Endothelial cell of umbilical vein (primary cell): ENCODE measurements at regions not wholly inside any gene's neighbourhood (a gene's known extent, or its start where the extent isn't known, plus 50 kb on each side); places are given as distances from the start of the nearest gene placed in this dataset.

Source experiments
- BruUV-seq: library from RNA; stranded (reverse); fragments of 400-500 nt; replicated peaks from 2 replicates; lab custom pipeline; 2021; lab: Mats Ljungman, UMichigan
- CTCF ChIA-PET: fragments of 300-600, 350-600 bp; sonication (Branson Sonifier 250); formaldehyde crosslinking; loops from one replicate; lab custom pipeline; 2021; ENCODE audit warnings: antibody characterized with exemption, inconsistent platforms; lab: Charles Lee
- POLR2A ChIA-PET: fragments of 300-600, 350-600 bp; sonication (Branson Sonifier 250); formaldehyde crosslinking; loops from one replicate; lab custom pipeline; 2021; ENCODE audit warnings: antibody characterized with exemption, inconsistent platforms; lab: Charles Lee
- DNase-seq: peaks from one replicate; pipeline ENCODE4 v3.0.0-alpha.2; 2011; ENCODE audit warnings: low read depth, low spot score
- FAIRE-seq: peaks from 2 replicates; lab custom pipeline; 2011; peaks lifted over from hg19 to GRCh38; lab: Jason Lieb, UNC
- H2AFZ ChIP-seq: 2 replicates; pipeline ENCODE4 v1.6.0; 2012; ENCODE audit warnings: low read depth, low read length, control low read depth, inconsistent platforms
- H3K27ac ChIP-seq: 2 replicates; pipeline ENCODE4 v1.5.1; 2011; ENCODE audit warnings: low read depth, mild to moderate bottlenecking, control low read depth, low read length, moderate library complexity; ENCODE audit not compliant: insufficient read depth
- H3K27me3 ChIP-seq, 2 experiments: 2 replicates each; pipeline versions ENCODE4 v1.6.0 to v1.6.1; 2011; ENCODE audit warnings: low read length in 2 of 2, mixed read lengths in 1 of 2; ENCODE audit not compliant: control insufficient read depth in 2 of 2, insufficient read depth in 2 of 2
- H3K36me3 ChIP-seq, 2 experiments: 2 replicates in 1 of 2; 3 replicates in 1 of 2; pipeline ENCODE4 v1.5.1; 2011; ENCODE audit warnings: low read length in 2 of 2, mild to moderate bottlenecking in 1 of 2, moderate library complexity in 1 of 2; ENCODE audit not compliant: control insufficient read depth in 2 of 2, insufficient read depth in 2 of 2; ENCODE audit errors: extremely low read depth in 1 of 2
- H3K4me1 ChIP-seq: 3 replicates; pipeline ENCODE4 v1.5.1; 2011; ENCODE audit warnings: mild to moderate bottlenecking, low read length; ENCODE audit not compliant: control insufficient read depth, insufficient read depth; ENCODE audit errors: extremely low read depth
- H3K4me2 ChIP-seq: 2 replicates; pipeline ENCODE4 v1.6.1; 2011; ENCODE audit warnings: low read length, control low read depth, mixed read lengths; ENCODE audit not compliant: insufficient read depth
- H3K4me3 ChIP-seq, 3 experiments: fragments of 200-600 bp in 1 of 3; sonication (generic), shearing (Covaris generic) in 1 of 3; replicated peaks in 1 of 3; 2 replicates each; pipeline ENCODE4 v1.5.1; 2011 to 2016; ENCODE audit warnings: control low read depth in 3 of 3, low read length in 3 of 3, mild to moderate bottlenecking in 2 of 3, inconsistent platforms in 1 of 3, low read depth in 1 of 3, moderate library complexity in 1 of 3; ENCODE audit not compliant: insufficient read depth in 1 of 3
- H3K79me2 ChIP-seq: 2 replicates; pipeline ENCODE4 v1.6.0; 2012; ENCODE audit warnings: low read length, inconsistent platforms; ENCODE audit not compliant: control insufficient read depth, insufficient read depth
- H3K9ac ChIP-seq: replicated peaks from 2 replicates; pipeline ENCODE3; 2011; ENCODE audit warnings: low read length, control low read depth; ENCODE audit not compliant: insufficient read depth; ENCODE audit errors: extremely low read depth
- H3K9me1 ChIP-seq: replicated peaks from 3 replicates; pipeline ENCODE4 v1.6.0; 2011; ENCODE audit warnings: mild to moderate bottlenecking, low read length; ENCODE audit not compliant: control insufficient read depth, insufficient read depth; ENCODE audit errors: extremely low read depth
- H3K9me3 ChIP-seq: replicated peaks from 2 replicates; pipeline ENCODE4 v1.5.1; 2012; ENCODE audit warnings: low read length, inconsistent platforms; ENCODE audit not compliant: control insufficient read depth, insufficient read depth
- H4K20me1 ChIP-seq: replicated peaks from 2 replicates; pipeline ENCODE3; 2011; ENCODE audit warnings: mild to moderate bottlenecking, low read length; ENCODE audit not compliant: control insufficient read depth, insufficient read depth; ENCODE audit errors: extremely low read depth
- CTCF ChIP-seq, 2 donors: IDR thresholded peaks; 1 replicate in 1 of 2; 2 replicates in 1 of 2; pipeline ENCODE4 v1.5.1; 2011; ENCODE audit warnings: low read length in 2 of 2, mild to moderate bottlenecking in 2 of 2, moderate library complexity in 2 of 2, control low read depth in 1 of 2, inconsistent platforms in 1 of 2, low read depth in 1 of 2; ENCODE audit not compliant: insufficient read depth in 1 of 2; ENCODE audit errors: extremely low read depth in 1 of 2
- EZH2 ChIP-seq: IDR thresholded peaks from 2 replicates; pipeline ENCODE4 v1.6.1; 2012; ENCODE audit warnings: borderline replicate concordance, low read depth, mild to moderate bottlenecking, moderate library complexity, low read length, inconsistent platforms; ENCODE audit not compliant: severe bottlenecking
- FOS ChIP-seq: IDR thresholded peaks from 2 replicates; pipeline ENCODE4 v1.6.1; 2011; ENCODE audit warnings: mild to moderate bottlenecking, low read length, moderate library complexity, borderline replicate concordance; ENCODE audit not compliant: insufficient read depth
- GATA2 ChIP-seq: IDR thresholded peaks from 2 replicates; pipeline ENCODE4 v1.7.0; 2011; ENCODE audit warnings: low read depth, mild to moderate bottlenecking, moderate library complexity, mixed read lengths, low read length; ENCODE audit not compliant: insufficient read length, insufficient read depth
- JUN ChIP-seq: IDR thresholded peaks from 2 replicates; pipeline ENCODE4 v1.6.1; 2011; ENCODE audit warnings: borderline replicate concordance, low read depth; ENCODE audit not compliant: insufficient read length, insufficient read depth
- MAX ChIP-seq: IDR thresholded peaks from 2 replicates; pipeline ENCODE4 v1.6.1; 2011; ENCODE audit not compliant: insufficient read depth, insufficient read length
- MYC ChIP-seq: IDR thresholded peaks from one replicate; pipeline ENCODE4 v1.6.1; 2011; ENCODE audit warnings: mild to moderate bottlenecking, low read depth, low read length
- POLR2A ChIP-seq: IDR thresholded peaks from 2 replicates; pipeline ENCODE4 v1.6.1; 2012; ENCODE audit warnings: low read depth, mild to moderate bottlenecking, control low read depth, low read length
- POLR2AphosphoS5 ChIP-seq: IDR thresholded peaks from 2 replicates; pipeline ENCODE4 v1.6.1; 2012; ENCODE audit warnings: low read depth, mild to moderate bottlenecking, control low read depth, low read length, moderate library complexity; ENCODE audit not compliant: insufficient read depth
- dilution Hi-C: fragments of 300-500 bp; cut with MboI; formaldehyde crosslinking; loops from one replicate; pipeline ENCODE4 v1.15.0; 2019; ENCODE audit warnings: low sequenced_read_pairs; ENCODE audit not compliant: extremely low pct_ligation_motif_present
- intact Hi-C: fragments of 100-400 bp; cut with micrococcal nuclease; formaldehyde crosslinking; loops from one replicate; pipeline ENCODE4 v1.10.0; 2022

- Histone ChIP-seq H3K36me3 (no peaks in the 10 kb centered on the region), H4K20me1 (no peaks in the 10 kb centered on the region), H3K9me3 (no peaks in the 10 kb centered on the region), H3K4me2 (no peak overlapping the region), H3K4me1 (no peaks in the 10 kb centered on the region), H3K79me2 (no peaks in the 10 kb centered on the region), H3K27me3 (peaks cover 32 to 41% of the 10 kb centered on the region in 2 experiments), H3K9ac (no peak overlapping the region), H3K27ac (no peak overlapping the region), H3K9me1 (no peaks in the 10 kb centered on the region), H3K4me3 (no peak overlapping the region), H2AFZ (no peak overlapping the region)
- TF ChIP-seq CTCF (IDR thresholded peaks at IDR 0.05; ENCODE audit: extremely low read depth in 1 of 2, insufficient read depth in 1 of 2, low read depth in 1 of 2, low read length in 2 of 2) (no peak), JUN (no peak), EZH2 (no peak), POLR2AphosphoS5 (no peak), MYC (no peak), MAX (no peak), FOS (no peak), POLR2A (no peak), GATA2 (no peak)
- intact Hi-C loops, result no loop called here
- CTCF ChIA-PET, result interaction anchor here (0.7 to 3.3 kb wide), 4 partner anchors 14 to 66 kb away, joined by 3 to 15 read pairs (median 3); no protein-coding TSS in a partner anchor
- BruUV-seq, result no TSS peak
- dilution Hi-C loops, result no loop called here
- POLR2A ChIA-PET, result no interaction called here
- FAIRE-seq (no peak), DNase-seq (no peak)
Observed at GRCh38 chr11:27230192-27230572, 132.8 kb downstream of the CCDC34 start.
